ENCODE measurements at regions not wholly inside any gene's neighbourhood (a gene's known extent, or its start where the extent isn't known, plus 50 kb on each side); places are given as distances from the start of the nearest gene placed in this dataset.
A peak's percentile ranks its signal among the peaks of the same experiment; 100 is the strongest.

DNA sequence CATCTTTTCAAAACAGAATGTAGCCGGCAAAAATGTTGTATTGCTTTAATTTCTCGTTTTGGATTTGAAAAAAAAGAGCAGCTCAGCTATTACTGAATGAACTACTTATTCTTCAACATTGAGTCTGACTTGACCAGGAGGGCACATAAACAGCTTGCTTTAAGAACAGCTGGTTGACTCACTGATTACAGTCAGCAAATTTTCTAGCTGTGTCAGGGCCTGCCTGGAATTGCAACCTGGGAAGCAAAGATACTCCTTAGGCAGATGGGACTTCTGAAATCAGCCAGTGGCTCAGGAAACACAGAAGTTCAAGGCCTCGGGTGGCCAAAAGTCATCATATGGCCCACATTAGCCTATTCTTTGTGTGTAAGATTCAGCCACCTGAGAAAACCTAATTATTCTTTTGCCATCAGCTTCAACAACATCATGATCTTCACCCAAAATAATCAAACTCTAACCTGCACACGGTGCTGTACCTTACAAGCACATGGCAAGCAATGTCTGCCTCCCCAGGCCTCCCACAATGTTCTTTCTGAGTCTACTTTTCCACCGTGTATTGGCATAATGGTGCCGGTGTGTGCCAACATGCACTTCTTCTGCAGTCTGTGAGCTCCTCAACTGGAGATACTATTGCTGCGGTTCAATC, 307.2 kb downstream of the HHIPL2 start:
- H3K4me3 ChIP-seq (ENCODE audit: low read depth, low read length): no peak overlapping the region
- DNase-seq (ENCODE audit: low read depth): peak; percentile 35
- TF ChIP-seq, protein P1, sequence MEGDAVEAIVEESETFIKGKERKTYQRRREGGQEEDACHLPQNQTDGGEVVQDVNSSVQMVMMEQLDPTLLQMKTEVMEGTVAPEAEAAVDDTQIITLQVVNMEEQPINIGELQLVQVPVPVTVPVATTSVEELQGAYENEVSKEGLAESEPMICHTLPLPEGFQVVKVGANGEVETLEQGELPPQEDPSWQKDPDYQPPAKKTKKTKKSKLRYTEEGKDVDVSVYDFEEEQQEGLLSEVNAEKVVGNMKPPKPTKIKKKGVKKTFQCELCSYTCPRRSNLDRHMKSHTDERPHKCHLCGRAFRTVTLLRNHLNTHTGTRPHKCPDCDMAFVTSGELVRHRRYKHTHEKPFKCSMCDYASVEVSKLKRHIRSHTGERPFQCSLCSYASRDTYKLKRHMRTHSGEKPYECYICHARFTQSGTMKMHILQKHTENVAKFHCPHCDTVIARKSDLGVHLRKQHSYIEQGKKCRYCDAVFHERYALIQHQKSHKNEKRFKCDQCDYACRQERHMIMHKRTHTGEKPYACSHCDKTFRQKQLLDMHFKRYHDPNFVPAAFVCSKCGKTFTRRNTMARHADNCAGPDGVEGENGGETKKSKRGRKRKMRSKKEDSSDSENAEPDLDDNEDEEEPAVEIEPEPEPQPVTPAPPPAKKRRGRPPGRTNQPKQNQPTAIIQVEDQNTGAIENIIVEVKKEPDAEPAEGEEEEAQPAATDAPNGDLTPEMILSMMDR (conservative IDR thresholded peaks at IDR 0.05; ENCODE audit: low read depth, low read length): no peak

DNA sequence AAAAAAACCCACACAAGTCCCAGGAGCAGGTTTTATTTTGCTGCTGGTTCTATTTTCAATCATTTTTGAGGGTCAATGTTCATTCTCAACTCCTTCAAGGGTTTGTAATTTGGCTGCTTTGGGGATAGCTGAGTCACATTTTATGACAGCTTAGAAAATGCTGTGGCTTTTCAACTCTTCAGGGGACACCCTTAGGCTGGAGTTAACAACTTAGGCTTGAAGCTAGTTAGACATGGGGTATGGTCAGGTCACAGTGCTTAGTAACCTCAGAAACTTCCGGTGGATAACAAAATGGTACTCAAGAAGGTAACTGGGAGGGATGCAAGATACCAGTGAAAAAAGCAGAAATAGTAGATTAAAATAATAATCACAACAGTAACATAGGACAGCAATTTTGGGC, 308.8 kb downstream of the HHIPL2 start:
- no peak overlapping the region for H3K4me3 ChIP-seq (ENCODE audit: low read depth, low read length)
- no peak for DNase-seq (ENCODE audit: low read depth)
- TF ChIP-seq, protein P1 (conservative IDR thresholded peaks at IDR 0.05; ENCODE audit: low read depth, low read length): no peak

DNA sequence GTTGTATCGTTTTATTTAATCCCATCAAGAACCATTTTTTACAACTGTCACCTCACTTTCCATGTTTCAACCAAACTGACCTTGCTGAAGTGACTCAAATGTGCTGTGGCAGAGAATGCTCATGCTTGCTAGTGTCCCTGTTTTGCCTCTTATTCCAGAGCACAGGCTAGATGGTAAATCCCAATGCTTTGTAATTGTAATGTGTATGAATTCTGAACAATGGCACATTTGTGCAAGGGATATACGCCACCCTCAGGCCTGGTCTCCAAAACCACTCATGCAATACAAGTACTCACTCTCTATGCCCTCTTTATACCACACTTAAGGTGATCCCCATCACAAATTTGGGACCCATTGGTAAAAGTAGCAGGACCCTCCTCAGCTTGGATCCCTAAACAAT, 313.6 kb downstream of the HHIPL2 start:
- no peak overlapping the region for H3K4me3 ChIP-seq (ENCODE audit: low read depth, low read length)
- TF ChIP-seq, protein P1 (conservative IDR thresholded peaks at IDR 0.05; ENCODE audit: low read depth, low read length): no peak
- no peak for DNase-seq (ENCODE audit: low read depth)

DNA sequence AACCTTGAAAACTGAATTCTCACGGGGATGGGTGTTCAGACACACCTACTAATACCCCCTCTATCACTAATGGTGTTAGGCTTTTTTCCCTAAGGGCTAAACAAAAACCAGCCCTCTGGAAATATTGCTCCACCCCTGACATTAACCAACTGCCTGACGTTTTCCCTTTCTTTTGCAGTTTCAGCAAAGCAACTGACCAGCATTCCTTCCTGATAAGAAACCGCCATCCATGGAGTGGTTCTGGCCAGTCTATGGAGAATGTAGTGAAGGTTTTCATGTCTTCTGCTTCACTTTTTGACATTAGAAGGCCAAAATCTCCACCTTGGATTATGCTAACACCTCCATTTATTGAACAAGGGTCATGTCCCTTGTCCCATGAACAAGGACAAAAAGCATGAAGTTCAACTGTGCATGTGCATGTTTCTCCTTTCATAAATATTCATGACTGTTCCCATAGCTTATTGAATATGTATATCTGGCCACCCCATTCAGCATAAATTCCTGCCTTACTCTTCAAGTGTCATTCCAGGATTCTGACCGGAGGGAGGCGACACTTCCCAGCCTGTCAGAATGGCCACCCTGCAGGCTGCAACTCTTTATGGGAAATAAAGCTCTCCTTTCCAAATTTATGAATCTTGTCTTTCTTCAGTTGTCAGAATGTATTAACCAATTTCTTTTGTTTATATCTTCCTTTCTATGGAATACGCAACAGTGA, 314.3 kb downstream of the HHIPL2 start:
- TF ChIP-seq, protein P1 (conservative IDR thresholded peaks at IDR 0.05; ENCODE audit: low read depth, low read length): no peak
- DNase-seq (ENCODE audit: low read depth): no peak
- no peak overlapping the region for H3K4me3 ChIP-seq (ENCODE audit: low read depth, low read length)

DNA sequence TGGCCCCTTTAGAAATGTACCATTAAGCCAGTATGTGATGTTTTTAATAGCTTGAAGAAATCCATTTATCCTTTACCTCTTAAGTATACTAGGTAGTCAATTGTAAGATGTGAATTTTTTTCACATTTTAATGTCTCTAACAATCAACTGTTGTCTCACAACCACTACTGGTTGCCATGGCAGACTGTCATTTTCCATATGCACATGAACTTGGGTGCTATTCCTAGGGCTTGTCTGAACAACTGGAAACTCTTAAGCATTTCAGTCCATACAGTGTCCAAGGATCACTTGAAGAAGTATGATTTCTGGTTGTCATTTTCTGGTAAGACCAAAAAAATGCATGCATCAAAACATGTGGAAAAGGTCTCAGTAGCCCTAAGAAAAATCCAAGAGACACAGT, 315.1 kb downstream of the HHIPL2 start:
- TF ChIP-seq, protein P1 (conservative IDR thresholded peaks at IDR 0.05; ENCODE audit: low read depth, low read length): no peak
- no peak overlapping the region for H3K4me3 ChIP-seq (ENCODE audit: low read depth, low read length)
- no peak for DNase-seq (ENCODE audit: low read depth)

DNA sequence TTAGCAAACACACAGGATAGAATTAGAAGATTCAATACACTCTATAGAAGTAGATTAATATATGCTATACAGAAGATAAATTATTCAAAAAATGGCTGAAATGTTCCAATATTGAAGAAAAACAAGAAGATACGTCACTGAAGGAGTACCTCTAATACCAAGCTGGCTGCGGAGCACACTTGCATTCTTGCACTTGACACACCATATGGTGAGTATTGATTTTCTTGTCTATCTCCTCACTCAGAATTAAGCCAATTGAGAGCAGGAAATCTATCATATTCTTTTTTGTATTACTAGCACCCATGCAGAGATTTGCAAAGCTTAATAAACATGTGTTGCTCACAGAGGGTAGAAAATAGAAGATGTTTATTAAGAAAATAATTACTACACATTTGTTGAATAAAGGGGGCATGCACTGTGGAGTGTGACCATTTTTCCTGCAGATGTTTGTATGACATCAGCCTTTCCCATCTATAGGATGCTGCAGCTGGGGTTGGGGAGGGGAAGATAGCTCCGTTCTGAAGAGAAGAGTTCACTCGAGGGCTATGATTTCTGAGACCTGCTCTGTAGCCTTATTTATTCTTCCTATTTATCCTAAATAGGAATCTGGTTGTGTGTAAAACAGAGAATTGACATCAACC, 318.1 kb downstream of the HHIPL2 start:
- H3K4me3 ChIP-seq (ENCODE audit: low read depth, low read length): no peak overlapping the region
- TF ChIP-seq, protein P1 (conservative IDR thresholded peaks at IDR 0.05; ENCODE audit: low read depth, low read length): no peak
- no peak for DNase-seq (ENCODE audit: low read depth)
